ENCODE measurements at regions not wholly inside any gene's neighbourhood (a gene's known extent, or its start where the extent isn't known, plus 50 kb on each side); places are given as distances from the start of the nearest gene placed in this dataset.

DNA sequence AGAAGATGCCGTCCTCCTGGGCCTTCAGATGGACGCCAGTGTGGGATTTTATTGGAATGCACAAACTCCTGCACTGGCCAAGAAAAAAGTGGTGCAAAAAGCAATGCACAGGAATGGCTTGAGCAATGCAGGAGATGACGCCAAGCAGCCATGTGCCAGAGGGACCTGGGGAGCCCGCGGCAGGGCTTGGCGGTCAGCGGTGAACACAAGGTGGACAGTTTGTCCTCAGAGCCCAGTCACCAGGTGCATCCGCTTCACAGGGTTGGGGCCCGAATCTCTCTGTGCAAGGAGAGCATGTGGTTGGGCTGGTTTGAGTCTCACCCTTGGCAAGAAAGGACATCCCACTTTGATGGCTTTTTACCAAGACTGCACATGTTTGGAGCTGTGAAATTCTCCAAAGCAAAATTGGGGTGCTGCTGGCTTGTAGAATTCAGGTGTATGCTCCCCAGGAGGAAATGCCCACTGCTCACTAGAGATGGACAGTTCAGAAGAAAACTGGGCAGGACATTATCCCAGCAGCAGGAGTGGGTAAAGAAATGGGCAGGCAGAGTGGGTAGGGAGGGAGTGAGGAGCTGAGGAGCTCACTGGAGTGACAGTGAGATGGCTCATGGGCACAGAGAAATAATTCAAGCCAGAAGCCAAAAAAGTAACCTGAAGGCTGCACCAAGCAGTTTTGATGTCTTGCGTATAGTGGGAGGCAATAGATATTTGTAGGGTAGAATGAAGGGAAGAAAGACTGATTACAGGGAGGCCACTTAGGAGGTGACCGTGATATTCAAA, 463.9 kb downstream of the MTRR start:
- no peak for ATAC-seq
- Histone ChIP-seq H3K4me1 (ENCODE audit: insufficient read depth, low read length) (no peaks in the 10 kb centered on the region), H3K27ac (ENCODE audit: extremely low read length, insufficient read depth, low read length) (no peak overlapping the region), H3K27me3 (ENCODE audit: control insufficient read depth in 1 of 2, insufficient read depth in 2 of 2, low read length in 2 of 2) (no peaks in the 10 kb centered on the region), H3K9me3 (ENCODE audit: low read length) (peaks cover 8% of the 10 kb centered on the region; the same call in 1 of the 2 replicates), H4K20me1 (ENCODE audit: insufficient read depth, low read length) (no peaks in the 10 kb centered on the region), H3K9ac (ENCODE audit: insufficient read depth, low read depth, low read length) (no peak overlapping the region), H3K4me3 (replicated peaks in 1 of 3; ENCODE audit: insufficient read depth in 1 of 3, low read depth in 2 of 3, low read length in 3 of 3) (no peak overlapping the region), H3K79me2 (ENCODE audit: insufficient read depth, low read length) (no peaks in the 10 kb centered on the region), H3K36me3 (replicated peaks in 1 of 2; ENCODE audit: control insufficient read depth in 1 of 2, insufficient read depth in 2 of 2, low read length in 2 of 2) (no peaks in the 10 kb centered on the region), H3K4me2 (ENCODE audit: low read depth, low read length) (no peak overlapping the region), H2AFZ (ENCODE audit: low read length) (no peak overlapping the region)
- ChIA-PET CTCF (ENCODE audit: low intra/inter-chr PET ratio, low total read pairs) (no interaction called here), POLR2A (no interaction called here)
- no peak for TF ChIP-seq TEF (CRISPR knock-in tag; IDR thresholded peaks at IDR 0.05)
- no peak for TF ChIP-seq MEF2D (CRISPR knock-in tag; IDR thresholded peaks at IDR 0.05)
- no peak for TF ChIP-seq FOSL2 (CRISPR knock-in tag; IDR thresholded peaks at IDR 0.05)
- TF ChIP-seq ZNF567 (CRISPR knock-in tag; IDR thresholded peaks at IDR 0.05; ENCODE audit: borderline replicate concordance): no peak
- no peak for TF ChIP-seq ZKSCAN1 (IDR thresholded peaks at IDR 0.05; ENCODE audit: low read length)
- TF ChIP-seq SRSF1 (optimal IDR thresholded peaks at IDR 0.05; ENCODE audit: low read depth, low read length): no peak
- TF ChIP-seq ZNF484 (CRISPR knock-in tag; IDR thresholded peaks at IDR 0.05; ENCODE audit: borderline replicate concordance, low read depth): no peak
- no peak for TF ChIP-seq ZNF558 (CRISPR knock-in tag; IDR thresholded peaks at IDR 0.05; ENCODE audit: borderline replicate concordance)
- no peak for TF ChIP-seq GABPB1 (CRISPR knock-in tag; IDR thresholded peaks at IDR 0.05)
- no TSS peak for BruUV-seq (replicated peaks)
- intact Hi-C loops (cut with micrococcal nuclease; ENCODE audit: unreplicated experiment): no loop called here
- no peak for FAIRE-seq
- no peak for DNase-seq (ENCODE audit: low spot score)
- WGBS (ENCODE audit: low lambda C conversion rate): 31% methylated on average over 11 of the region's 11 CpGs
- in situ Hi-C loops (cut with HindIII; ENCODE audit: extremely low pct_ligation_motif_present, low pct_unique_long_range_greater_than_20kb): no loop called here
